Panc1 (cell line): ENCODE measurements at regions not wholly inside any gene's neighbourhood (a gene's known extent, or its start where the extent isn't known, plus 50 kb on each side); places are given as distances from the start of the nearest gene placed in this dataset.

Source experiments
- ATAC-seq: fragments of 200-7000 bp; cut with Tn5 transposase; 2 replicates; pipeline ENCODE4 v1.9.1; 2020; ENCODE audit warnings: mild to moderate bottlenecking, moderate library complexity
- BruUV-seq: library from RNA; stranded (reverse); fragments of 400-500 nt; replicated peaks from 2 replicates; lab custom pipeline; 2021; lab: Mats Ljungman, UMichigan
- CTCF ChIA-PET: fragments of 300-600 bp; sonication (Branson Sonifier 250); formaldehyde crosslinking; loops from one replicate; lab custom pipeline; 2022; ENCODE audit warnings: antibody characterized with exemption; lab: Charles Lee
- POLR2A ChIA-PET: fragments of 300-600 bp; sonication (Branson Sonifier 250); formaldehyde crosslinking; loops from one replicate; lab custom pipeline; 2022; ENCODE audit warnings: antibody characterized with exemption; lab: Charles Lee
- DNase-seq: peaks from one replicate; pipeline ENCODE4 v3.0.0-alpha.2; 2010; ENCODE audit warnings: low read depth, low spot score
- H3K27ac ChIP-seq: 2 replicates; pipeline ENCODE4 v1.5.1; 2011; ENCODE audit warnings: mild to moderate bottlenecking, low read length, inconsistent platforms
- H3K27me3 ChIP-seq: fragments of 200-500 bp; sonication (Bioruptor generic); 2 replicates; pipeline ENCODE4 v1.6.0; 2014; ENCODE audit warnings: low read length, inconsistent platforms; ENCODE audit not compliant: control insufficient read depth, insufficient read depth
- H3K36me3 ChIP-seq: fragments of 200-500 bp; sonication (Bioruptor generic); 2 replicates; pipeline ENCODE4 v1.5.1; 2014; ENCODE audit warnings: inconsistent platforms, mild to moderate bottlenecking, low read length, moderate library complexity; ENCODE audit not compliant: control insufficient read depth, insufficient read depth
- H3K4me1 ChIP-seq: 2 replicates; pipeline ENCODE4 v1.5.1; 2011; ENCODE audit warnings: inconsistent platforms, mild to moderate bottlenecking, low read length, moderate library complexity; ENCODE audit not compliant: control insufficient read depth, insufficient read depth
- H3K4me3 ChIP-seq, 2 experiments: 2 replicates each; pipeline ENCODE4 v1.5.1; 2011 to 2012; ENCODE audit warnings: low read depth in 2 of 2, low read length in 2 of 2, mild to moderate bottlenecking in 2 of 2, inconsistent platforms in 1 of 2, moderate library complexity in 1 of 2
- H3K9me3 ChIP-seq: fragments of 200-500 bp; sonication (Bioruptor generic); 2 replicates; pipeline ENCODE4 v1.5.1; 2014; ENCODE audit warnings: low read depth, mild to moderate bottlenecking, inconsistent platforms, low read length, moderate library complexity; ENCODE audit not compliant: control insufficient read depth, insufficient read depth
- CTCF ChIP-seq: fragments of 450-650 bp; IDR thresholded peaks from 2 replicates; pipeline ENCODE4 v1.5.1; 2017; ENCODE audit warnings: mild to moderate bottlenecking
- POLR2AphosphoS5 ChIP-seq: IDR thresholded peaks from 2 replicates; pipeline ENCODE4 v1.6.1; 2012; ENCODE audit warnings: mild to moderate bottlenecking, low read depth, low read length, moderate library complexity
- REST ChIP-seq, 2 experiments: IDR thresholded peaks; 2 replicates each; pipeline ENCODE4 v1.6.1; 2011 to 2012; ENCODE audit warnings: low read depth in 2 of 2, control low read depth in 1 of 2, low read length in 1 of 2, mild to moderate bottlenecking in 1 of 2, moderate library complexity in 1 of 2; ENCODE audit not compliant: insufficient read depth in 1 of 2
- SIN3A ChIP-seq: IDR thresholded peaks from 2 replicates; pipeline ENCODE4 v1.6.1; 2012; ENCODE audit warnings: low read depth, mild to moderate bottlenecking, low read length, moderate library complexity, borderline replicate concordance; ENCODE audit not compliant: insufficient read depth
- TCF7L2 ChIP-seq: IDR thresholded peaks from 2 replicates; pipeline ENCODE4 v1.6.1; 2011; ENCODE audit warnings: mild to moderate bottlenecking, low read depth, low read length, inconsistent platforms
- in situ Hi-C: cut with HindIII; loops from 2 replicates; pipeline ENCODE4 v1.10.0; 2016; ENCODE audit warnings: low sequenced_read_pairs, low pct_unique_long_range_greater_than_20kb
- intact Hi-C: fragments of 100-400 bp; cut with micrococcal nuclease; formaldehyde crosslinking; loops from one replicate; pipeline ENCODE4 v1.10.0; 2022; ENCODE audit not compliant: unreplicated experiment

GRCh38 chr5:15004506-15004905 is 132.9 kb upstream of the ANKH start:
- Histone ChIP-seq H3K27ac (no peak overlapping the region), H3K9me3 (no peaks in the 10 kb centered on the region), H3K36me3 (no peaks in the 10 kb centered on the region), H3K4me1 (peaks cover 15% of the 10 kb centered on the region), H3K4me3 (no peak overlapping the region), H3K27me3 (peaks cover 8% of the 10 kb centered on the region; the same call in 1 of the 2 replicates)
- DNase-seq (no peak), ATAC-seq (no peak)
- POLR2A ChIA-PET = no interaction called here
- intact Hi-C loops (loop anchor here (5.0 kb wide), 1 partner anchor 132 kb away; the partner anchor contains the start of gene ANKH), in situ Hi-C loops (no loop called here)
- TF ChIP-seq POLR2AphosphoS5 (no peak), TCF7L2 (no peak), REST (IDR thresholded peaks at IDR 0.05; ENCODE audit: insufficient read depth in 1 of 2, low read depth in 2 of 2, low read length in 1 of 2) (no peak), CTCF (no peak), SIN3A (no peak)
- no TSS peak for BruUV-seq
- CTCF ChIA-PET = interaction anchor here (1.8 kb wide), 1 partner anchor 278 kb away, joined by 16 read pairs; no protein-coding TSS in a partner anchor

- H3K4me1 ChIP-seq = peaks cover 6% of the 10 kb centered on the region
- in situ Hi-C loops = no loop called here
Measured at GRCh38 chr5:15003511-15003920, 131.9 kb upstream of the ANKH start.

More at GRCh38 chr5:15003511-15003920, 131.9 kb upstream of the ANKH start:
- ChIA-PET POLR2A (interaction anchor here (0.5 kb wide), 1 partner anchor 174 kb away, joined by 23 read pairs; no protein-coding TSS in a partner anchor), CTCF (interaction anchor here (0.6 to 1.8 kb wide), 6 partner anchors 15 to 318 kb away, joined by 3 to 16 read pairs (median 3); no protein-coding TSS in a partner anchor)
- DNase-seq = peak; percentile 82
- Histone ChIP-seq H3K36me3 (no peaks in the 10 kb centered on the region), H3K27ac (no peak overlapping the region), H3K9me3 (peaks cover 2% of the 10 kb centered on the region; the same call in 1 of the 2 replicates), H3K4me3 (no peak overlapping the region), H3K27me3 (peaks cover 8% of the 10 kb centered on the region; the same call in 1 of the 2 replicates)
- TF ChIP-seq CTCF = peak; percentile 90
- no peak for TF ChIP-seq POLR2AphosphoS5
- no TSS peak for BruUV-seq
- ATAC-seq = peak; percentile 91
- intact Hi-C loops = loop anchor here (1.0 to 5.0 kb wide), 2 partner anchors 131 to 276 kb away; partner anchors contain the start of gene ANKH
